ENCODE measurements at regions not wholly inside any gene's neighbourhood (a gene's known extent, or its start where the extent isn't known, plus 50 kb on each side); places are given as distances from the start of the nearest gene placed in this dataset.

GRCh38 chr9:124128568-124129166 lies 117.1 kb downstream of the LHX2 start:
- TF ChIP-seq FOXA1 (IDR thresholded peaks at IDR 0.05) (no peak), ELF4 (IDR thresholded peaks at IDR 0.05) (no peak), FOXK2 (IDR thresholded peaks at IDR 0.05) (no peak)

Measured in HEK293T (cell line).